CD4-positive, alpha-beta T cell (primary cell): ENCODE measurements at regions not wholly inside any gene's neighbourhood (a gene's known extent, or its start where the extent isn't known, plus 50 kb on each side); places are given as distances from the start of the nearest gene placed in this dataset.
"Not testable (repeated sequence)": the region's sequence is repeated elsewhere in the genome, so short reads cannot be mapped to it uniquely, and the experiment has no call there.

Source experiments
- ATAC-seq: fragments of 200-7000 bp; cut with Tn5 transposase; one replicate; pipeline ENCODE4 v1.10.0; 2022; ENCODE audit warnings: mild to moderate bottlenecking; ENCODE audit not compliant: poor library complexity
- CTCF ChIA-PET: fragments of 350-600 bp; sonication (Branson Sonifier 250); formaldehyde crosslinking; loops from one replicate; lab custom pipeline; 2021; ENCODE audit warnings: antibody characterized with exemption, inconsistent platforms; lab: Charles Lee
- POLR2A ChIA-PET: fragments of 350-600 bp; sonication (Branson Sonifier 250); formaldehyde crosslinking; loops from one replicate; lab custom pipeline; 2021; ENCODE audit warnings: antibody characterized with exemption, inconsistent platforms; lab: Charles Lee
- DNase-seq, 14 experiments: peaks; one replicate each; pipeline ENCODE4 v3.0.0-alpha.2; 2013 to 2020; ENCODE audit warnings: mixed read lengths in 2 of 14
- H3K27ac ChIP-seq, 2 donors: one replicate each; pipeline versions ENCODE4 v1.5.1 to v1.7.0; 2013; ENCODE audit warnings: low read length in 2 of 2, low read depth in 1 of 2, mild to moderate bottlenecking in 1 of 2
- H3K27me3 ChIP-seq, 2 experiments: 1 replicate in 1 of 2; 2 replicates in 1 of 2; pipeline versions ENCODE4 v1.6.1 to v1.7.0; 2013; ENCODE audit warnings: low read length in 2 of 2, control low read depth in 1 of 2, mild to moderate bottlenecking in 1 of 2, moderate library complexity in 1 of 2; ENCODE audit not compliant: insufficient read depth in 2 of 2, control insufficient read depth in 1 of 2
- H3K36me3 ChIP-seq: one replicate; pipeline ENCODE4 v1.6.1; 2013; ENCODE audit warnings: low read length, control low read depth; ENCODE audit not compliant: insufficient read depth
- H3K4me1 ChIP-seq: one replicate; pipeline ENCODE4 v1.6.1; 2013; ENCODE audit warnings: low read length, control low read depth; ENCODE audit not compliant: insufficient read depth
- H3K4me3 ChIP-seq: one replicate; pipeline ENCODE4 v1.5.1; 2013; ENCODE audit warnings: mild to moderate bottlenecking, low read length, moderate library complexity
- H3K9me3 ChIP-seq, 2 experiments: 1 replicate in 1 of 2; 2 replicates in 1 of 2; pipeline versions ENCODE4 v1.6.1 to v1.7.0; 2013; ENCODE audit warnings: low read length in 2 of 2, mild to moderate bottlenecking in 2 of 2, control low read depth in 1 of 2, moderate library complexity in 1 of 2; ENCODE audit not compliant: control insufficient read depth in 1 of 2, insufficient read depth in 1 of 2
- H3K27ac Mint-ChIP-seq: one replicate; pipeline ENCODE4 v1.8.0; 2020; ENCODE audit warnings: mixed read lengths
- H3K27me3 Mint-ChIP-seq: one replicate; pipeline ENCODE4 v1.8.0; 2021; ENCODE audit warnings: mixed read lengths
- H3K36me3 Mint-ChIP-seq: one replicate; pipeline ENCODE4 v1.8.0; 2021; ENCODE audit warnings: low read depth, mixed read lengths
- H3K4me1 Mint-ChIP-seq: one replicate; pipeline ENCODE4 v1.8.0; 2021; ENCODE audit warnings: low read depth, mixed read lengths
- H3K4me3 Mint-ChIP-seq: one replicate; pipeline ENCODE4 v1.8.0; 2020; ENCODE audit warnings: mild to moderate bottlenecking, mixed read lengths
- H3K9me3 Mint-ChIP-seq: one replicate; pipeline ENCODE4 v1.8.0; 2020; ENCODE audit warnings: mixed read lengths
- intact Hi-C, 2 experiments: fragments of 100-400 bp; cut with DNase I in 1 of 2; cut with micrococcal nuclease in 1 of 2; formaldehyde crosslinking; loops; one replicate each; pipeline versions ENCODE4 v1.15.1 to v1.9.0; 2023 to 2025; cut with DNase I, micrococcal nuclease
- TF ChIP-seq, protein P1 (sequence below): fragments of 200-600 bp; IDR thresholded peaks from one replicate; pipeline ENCODE4 v1.8.0; 2022; ENCODE audit warnings: antibody characterized with exemption, mild to moderate bottlenecking

DNA sequence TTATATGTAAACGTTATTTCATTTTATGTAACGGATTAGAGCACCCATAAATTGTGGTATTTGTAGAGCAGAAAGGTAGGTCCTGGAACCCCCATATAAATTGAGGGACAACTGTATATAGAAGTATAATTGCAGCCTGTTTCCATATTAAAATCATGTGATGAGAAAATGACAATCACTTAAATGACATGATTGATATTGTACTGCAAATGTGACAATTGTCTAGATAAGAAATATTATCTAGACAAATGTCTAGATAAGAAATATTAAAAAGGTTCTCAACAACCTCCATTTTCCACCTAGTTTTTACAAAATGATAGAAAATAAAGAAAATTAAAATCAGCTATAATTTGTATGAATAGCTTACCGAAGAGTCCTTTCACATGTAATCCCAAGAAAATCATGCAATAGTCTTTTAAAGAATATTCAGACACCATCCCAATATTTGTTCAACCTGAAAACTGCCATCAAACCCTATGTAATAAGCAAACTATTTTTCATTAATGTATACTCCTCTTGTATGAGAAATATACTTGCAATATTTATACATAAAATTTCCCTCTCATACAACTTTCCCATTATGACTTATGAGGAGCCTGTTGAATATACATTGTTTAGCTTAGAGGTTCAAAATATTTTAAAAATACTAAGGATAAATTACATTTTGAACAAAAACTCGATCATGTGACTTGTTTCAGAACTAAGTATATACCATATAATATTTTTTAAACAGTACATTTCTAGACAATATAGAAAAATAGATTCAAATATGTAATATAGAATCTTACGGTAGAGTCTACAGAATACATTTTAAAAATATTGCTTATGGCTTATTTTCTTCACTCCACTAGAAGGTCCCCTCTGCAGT lies 153.2 kb downstream of the CRPPA start:
- TF ChIP-seq, protein P1, sequence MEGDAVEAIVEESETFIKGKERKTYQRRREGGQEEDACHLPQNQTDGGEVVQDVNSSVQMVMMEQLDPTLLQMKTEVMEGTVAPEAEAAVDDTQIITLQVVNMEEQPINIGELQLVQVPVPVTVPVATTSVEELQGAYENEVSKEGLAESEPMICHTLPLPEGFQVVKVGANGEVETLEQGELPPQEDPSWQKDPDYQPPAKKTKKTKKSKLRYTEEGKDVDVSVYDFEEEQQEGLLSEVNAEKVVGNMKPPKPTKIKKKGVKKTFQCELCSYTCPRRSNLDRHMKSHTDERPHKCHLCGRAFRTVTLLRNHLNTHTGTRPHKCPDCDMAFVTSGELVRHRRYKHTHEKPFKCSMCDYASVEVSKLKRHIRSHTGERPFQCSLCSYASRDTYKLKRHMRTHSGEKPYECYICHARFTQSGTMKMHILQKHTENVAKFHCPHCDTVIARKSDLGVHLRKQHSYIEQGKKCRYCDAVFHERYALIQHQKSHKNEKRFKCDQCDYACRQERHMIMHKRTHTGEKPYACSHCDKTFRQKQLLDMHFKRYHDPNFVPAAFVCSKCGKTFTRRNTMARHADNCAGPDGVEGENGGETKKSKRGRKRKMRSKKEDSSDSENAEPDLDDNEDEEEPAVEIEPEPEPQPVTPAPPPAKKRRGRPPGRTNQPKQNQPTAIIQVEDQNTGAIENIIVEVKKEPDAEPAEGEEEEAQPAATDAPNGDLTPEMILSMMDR: no peak
- Histone ChIP-seq H3K4me1 (no peaks in the 10 kb centered on the region), H3K36me3 (no peaks in the 10 kb centered on the region), H3K4me3 (no peak overlapping the region), H3K27me3 (no peaks in the 10 kb centered on the region), H3K27ac (no peak overlapping the region), H3K9me3 (peaks cover 0 to 3% of the 10 kb centered on the region in 2 experiments)
- Mint-ChIP-seq H3K4me1 (no peaks in the 10 kb centered on the region), H3K27me3 (no peaks in the 10 kb centered on the region), H3K36me3 (no peaks in the 10 kb centered on the region), H3K4me3 (no peak overlapping the region), H3K27ac (no peak overlapping the region), H3K9me3 (no peaks in the 10 kb centered on the region)
- ChIA-PET POLR2A (no interaction called here), CTCF (no interaction called here)
- intact Hi-C loops: no loop called here
- DNase-seq (no peak), ATAC-seq (no peak)

DNA sequence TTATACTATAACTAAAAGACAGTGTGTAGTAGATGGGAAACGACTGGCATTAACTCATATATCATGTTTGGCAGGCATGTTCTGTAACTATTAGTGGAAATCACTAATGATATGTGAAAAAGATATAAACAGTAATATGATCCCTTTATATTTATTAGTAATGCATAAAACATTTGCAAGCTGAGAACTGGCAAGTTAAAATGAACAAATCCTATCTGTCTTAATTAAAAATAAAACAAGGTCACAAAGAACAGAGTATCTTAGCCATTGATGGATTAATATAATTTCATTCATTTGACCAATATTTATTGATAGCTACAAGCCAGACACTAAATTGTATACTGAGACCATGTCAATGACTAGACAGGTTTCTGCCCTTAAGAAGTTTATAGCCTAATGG lies 154.5 kb downstream of the CRPPA start:
- ATAC-seq (no peak), DNase-seq (no peak)
- no peaks in the 10 kb centered on the region for H3K9me3 Mint-ChIP-seq
- H3K4me1 Mint-ChIP-seq: no peaks in the 10 kb centered on the region
- Histone ChIP-seq H3K4me3 (no peak overlapping the region), H3K27ac (no peak overlapping the region), H3K36me3 (no peaks in the 10 kb centered on the region), H3K9me3 (peaks cover 0 to 3% of the 10 kb centered on the region in 2 experiments), H3K27me3 (no peaks in the 10 kb centered on the region), H3K4me1 (no peaks in the 10 kb centered on the region)
- ChIA-PET CTCF (no interaction called here), POLR2A (no interaction called here)
- intact Hi-C loops: no loop called here
- no peak overlapping the region for H3K27ac Mint-ChIP-seq
- H3K27me3 Mint-ChIP-seq: no peaks in the 10 kb centered on the region
- TF ChIP-seq, protein P1: no peak
- H3K4me3 Mint-ChIP-seq: no peak overlapping the region
- H3K36me3 Mint-ChIP-seq: no peaks in the 10 kb centered on the region

- H3K27me3 Mint-ChIP-seq, ATAC-seq, H3K9me3 ChIP-seq, H3K4me3 Mint-ChIP-seq, H3K9me3 Mint-ChIP-seq, H3K27ac ChIP-seq, H3K27me3 ChIP-seq, intact Hi-C loops, CTCF ChIA-PET, POLR2A ChIA-PET, DNase-seq, H3K36me3 ChIP-seq, H3K27ac Mint-ChIP-seq, H3K4me1 Mint-ChIP-seq, H3K36me3 Mint-ChIP-seq, H3K4me1 ChIP-seq, H3K4me3 ChIP-seq: not testable (repeated sequence)
Measured at GRCh38 chr7:16266470-16266869, 154.9 kb downstream of the CRPPA start.
